GM19239 (cell line): ENCODE measurements at regions not wholly inside any gene's neighbourhood (a gene's known extent, or its start where the extent isn't known, plus 50 kb on each side); places are given as distances from the start of the nearest gene placed in this dataset.

Experiments used
- DNase-seq: peaks from one replicate; pipeline ENCODE4 v3.0.0; 2011; ENCODE audit warnings: low spot score; ENCODE audit not compliant: insufficient read length
- FAIRE-seq: peaks from 2 replicates; lab custom pipeline; 2011; peaks lifted over from hg19 to GRCh38; lab: Jason Lieb, UNC

DNA sequence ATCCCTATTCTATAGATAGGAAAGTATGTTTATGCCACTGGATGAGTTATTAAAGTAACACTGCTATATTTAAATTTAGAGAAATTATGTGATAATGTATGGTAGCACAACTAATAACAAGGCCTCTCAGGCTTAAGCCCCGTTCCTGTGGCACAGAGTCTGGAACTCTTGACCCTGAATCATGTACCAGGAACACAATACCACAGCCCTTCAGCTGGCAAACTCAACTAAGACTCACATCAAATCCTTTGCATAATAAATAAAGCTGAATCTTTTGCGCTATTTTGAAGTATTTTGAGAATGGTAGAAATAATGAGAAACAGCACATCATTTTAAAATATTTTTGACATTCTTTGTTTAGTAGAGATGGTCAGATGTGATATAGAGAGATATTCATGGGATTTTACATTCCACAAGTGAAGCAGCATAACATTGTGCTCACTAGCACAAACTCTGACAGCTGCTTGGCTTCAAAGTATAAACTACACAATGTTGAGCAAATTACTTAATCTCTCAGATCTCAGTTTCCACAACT, 478.4 kb upstream of the FAM241A start:
- FAIRE-seq: no peak
- DNase-seq: no peak

DNA sequence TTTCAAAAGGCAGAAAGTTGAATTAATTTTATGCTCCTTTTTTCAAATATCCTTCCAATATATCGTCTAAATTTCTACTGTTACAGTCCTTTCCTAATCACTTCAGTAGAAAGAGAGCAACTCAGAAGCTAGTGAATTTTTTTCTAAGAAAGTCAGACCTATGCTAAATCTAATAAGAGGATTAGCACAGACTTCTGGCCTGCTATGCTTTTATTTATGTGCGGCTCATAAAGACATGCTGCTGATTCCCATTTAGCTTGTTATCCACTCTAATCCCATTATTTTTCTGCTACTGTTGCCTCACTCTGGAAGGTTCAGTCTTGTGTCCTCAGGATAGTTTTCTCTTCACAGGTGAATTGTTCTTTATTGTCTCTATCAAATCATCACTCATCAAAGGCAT, 473.5 kb upstream of the FAM241A start:
- FAIRE-seq: no peak
- no peak for DNase-seq

DNA sequence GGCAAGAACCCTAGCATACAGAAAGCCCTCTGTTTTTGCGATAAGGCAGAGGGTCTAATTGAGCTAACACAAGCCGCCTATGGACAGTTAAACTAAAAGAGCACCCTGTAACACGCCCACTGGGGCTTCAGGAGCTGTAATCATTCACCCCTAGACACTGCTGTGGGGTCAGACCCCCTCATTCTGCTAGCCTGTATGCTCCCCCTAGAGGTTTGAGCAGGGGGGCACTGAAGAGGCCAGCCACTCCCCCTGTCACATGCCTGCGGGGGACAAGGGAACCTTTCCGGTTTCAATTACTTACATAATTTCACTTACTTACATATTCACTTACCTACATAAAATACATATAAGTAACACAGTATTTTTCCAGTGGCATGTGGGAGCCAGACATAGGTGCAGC, 469.5 kb upstream of the FAM241A start:
- FAIRE-seq (no peak), DNase-seq (no peak)

- DNase-seq: no peak
- FAIRE-seq: no peak
These were observed 468.7 kb upstream of the FAM241A start for GRCh38 chr4:111676533-111676932.

DNA sequence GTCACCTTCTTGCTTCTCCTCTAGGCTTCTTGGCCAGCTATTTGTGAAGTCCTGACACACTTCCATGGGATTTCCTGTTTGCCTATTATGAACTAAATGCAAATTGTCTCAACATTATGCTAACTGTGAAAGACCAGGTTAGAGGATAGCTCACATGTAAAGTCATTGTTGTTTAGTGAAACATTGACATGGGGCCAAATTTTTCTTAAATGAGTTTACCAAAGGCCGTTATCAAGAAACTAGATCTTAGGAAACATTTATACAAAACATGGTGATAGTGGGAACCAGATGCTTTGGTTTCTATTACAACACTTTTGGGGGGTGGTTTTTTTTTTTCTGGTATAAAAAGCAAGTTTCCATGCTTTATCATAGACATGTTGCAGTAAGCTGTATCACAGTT, 466.8 kb upstream of the FAM241A start:
- DNase-seq: no peak
- no peak for FAIRE-seq

DNA sequence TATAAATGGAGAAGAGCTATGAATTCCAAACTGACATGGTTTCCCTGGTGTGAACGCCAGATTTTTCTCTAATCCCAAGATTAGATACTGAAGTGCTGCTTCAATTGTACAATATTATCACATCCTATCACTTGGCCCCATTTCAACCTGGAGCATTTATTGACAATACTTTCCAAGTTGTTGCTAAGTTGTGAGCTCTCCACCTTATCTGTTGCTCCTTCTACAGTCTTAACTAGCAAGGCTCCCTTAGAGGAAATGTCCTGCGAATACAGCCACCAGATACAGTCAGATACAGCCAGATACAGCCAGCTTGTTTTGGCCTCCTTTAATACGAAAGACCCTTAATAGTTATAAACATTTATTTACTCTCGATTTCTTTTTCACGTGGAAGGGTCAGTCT, 466.3 kb upstream of the FAM241A start:
- FAIRE-seq (no peak), DNase-seq (no peak)

DNA sequence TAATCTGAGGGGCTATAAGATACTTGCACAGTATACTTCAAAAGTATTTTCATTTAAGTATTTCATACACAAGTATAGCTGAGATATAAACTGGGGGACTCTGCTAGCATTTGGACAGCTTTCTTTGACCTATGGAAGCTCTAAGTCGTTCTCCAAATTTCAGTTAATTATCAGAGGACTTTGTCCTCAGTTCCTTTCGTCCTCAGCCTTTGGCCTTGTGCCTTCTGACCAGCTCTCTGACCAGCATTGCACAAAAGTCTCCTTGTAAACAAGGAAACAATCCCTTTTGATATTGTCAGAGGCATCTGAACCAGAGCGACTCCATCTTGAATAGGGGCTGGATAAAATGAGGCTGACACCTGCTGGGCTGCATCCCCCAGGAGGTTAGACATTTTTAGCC, 464.0 kb upstream of the FAM241A start:
- FAIRE-seq (no peak), DNase-seq (no peak)

DNA sequence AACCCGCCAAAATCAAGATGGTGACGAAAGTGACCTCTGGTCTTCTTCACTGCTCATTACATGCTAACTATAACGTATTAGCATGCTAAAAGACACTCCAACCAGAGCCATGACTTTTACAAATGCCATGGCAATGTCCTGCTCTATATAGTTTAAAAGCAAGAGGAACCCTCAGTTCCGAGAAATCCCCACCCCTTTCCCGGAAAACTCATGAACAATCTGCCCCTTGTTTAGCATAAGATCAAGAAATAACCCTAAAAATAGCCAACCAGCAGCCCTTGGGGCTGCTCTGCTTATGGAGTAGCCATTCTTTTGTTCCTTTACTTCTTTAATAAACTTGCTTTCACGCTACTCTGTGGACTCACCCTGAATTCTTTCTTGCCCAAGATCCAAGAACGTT, 463.5 kb upstream of the FAM241A start:
- FAIRE-seq: no peak

GRCh38 chr4:111685205-111685604, 460.0 kb upstream of the FAM241A start:
- FAIRE-seq (no peak), DNase-seq (no peak)

More for the DNA sequence above, 463.5 kb upstream of the FAM241A start:
- DNase-seq: no peak

- DNase-seq (no peak), FAIRE-seq (no peak)
These were observed 456.0 kb upstream of the FAM241A start for GRCh38 chr4:111689214-111689613.

GRCh38 chr4:111689731-111690130, 455.5 kb upstream of the FAM241A start:
- DNase-seq: no peak
- no peak for FAIRE-seq

DNA sequence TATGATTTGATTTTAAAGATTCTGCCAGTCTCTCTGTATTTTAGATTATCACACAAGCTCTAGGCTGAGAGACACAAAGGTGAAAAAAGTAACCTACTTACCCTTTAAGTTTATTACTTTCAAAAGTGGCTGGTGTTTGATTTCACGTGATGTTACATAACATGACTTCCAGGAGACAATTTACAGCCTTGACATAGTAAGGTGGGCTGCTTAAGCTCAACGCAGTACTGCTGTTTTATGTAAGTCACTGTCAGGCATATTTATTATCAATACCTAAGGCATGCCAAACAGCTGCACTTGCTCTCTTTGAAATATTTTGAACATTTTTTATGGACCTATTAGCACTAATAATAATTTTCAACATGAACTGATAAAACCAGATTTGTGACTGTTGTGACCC, 451.5 kb upstream of the FAM241A start:
- FAIRE-seq (no peak), DNase-seq (no peak)

GRCh38 chr4:111695677-111696076, 449.6 kb upstream of the FAM241A start:
- no peak for FAIRE-seq
- DNase-seq: no peak

GRCh38 chr4:111696505-111696904, 448.7 kb upstream of the FAM241A start:
- no peak for FAIRE-seq
- no peak for DNase-seq

- DNase-seq (no peak), FAIRE-seq (no peak)
These were observed 447.9 kb upstream of the FAM241A start for GRCh38 chr4:111697176-111697942.

DNA sequence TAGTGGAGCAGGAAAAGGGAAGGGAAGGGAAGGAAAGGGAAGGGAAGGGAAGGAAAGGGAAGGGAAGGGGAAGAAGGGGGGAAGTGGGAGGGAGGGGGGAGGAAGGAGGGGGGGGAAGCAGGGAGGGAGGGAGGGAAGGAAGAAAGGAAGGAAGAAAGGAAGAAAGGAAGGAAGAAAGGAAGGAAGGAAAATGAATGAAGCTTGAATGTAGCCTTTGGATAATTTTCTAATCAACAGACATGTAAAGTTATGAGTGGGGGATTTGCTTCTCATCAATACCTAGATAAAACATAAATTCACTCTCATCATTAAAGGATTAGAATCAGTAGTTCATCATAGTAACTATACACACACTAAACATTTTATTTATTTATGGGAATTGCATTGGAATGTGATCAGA, 446.9 kb upstream of the FAM241A start:
- no peak for DNase-seq

GRCh38 chr4:111699165-111699564, 446.1 kb upstream of the FAM241A start:
- no peak for FAIRE-seq

More for the DNA sequence above, 446.9 kb upstream of the FAM241A start:
- no peak for FAIRE-seq

GRCh38 chr4:111701102-111701501, 444.2 kb upstream of the FAM241A start:
- no peak for FAIRE-seq
- no peak for DNase-seq

More at GRCh38 chr4:111699165-111699564, 446.1 kb upstream of the FAM241A start:
- no peak for DNase-seq

DNA sequence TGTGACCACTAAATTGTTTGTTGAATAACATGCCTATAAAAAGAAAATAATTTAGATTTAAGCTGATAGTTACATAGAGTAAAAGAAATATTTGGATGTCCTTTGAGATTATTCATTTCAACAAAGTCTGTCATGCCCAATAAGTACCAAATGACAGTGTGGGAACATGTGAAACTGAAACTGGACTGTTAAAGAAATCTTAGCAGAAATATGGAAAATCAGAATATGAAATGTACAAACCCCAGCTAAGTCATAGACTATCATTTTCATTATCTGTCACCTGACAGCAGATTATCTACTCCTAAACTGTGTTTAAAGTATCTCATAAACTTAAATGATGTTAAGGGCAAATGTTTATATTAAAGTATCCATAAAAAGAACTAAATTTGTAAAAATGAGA, 437.8 kb upstream of the FAM241A start:
- FAIRE-seq (no peak), DNase-seq (no peak)

DNA sequence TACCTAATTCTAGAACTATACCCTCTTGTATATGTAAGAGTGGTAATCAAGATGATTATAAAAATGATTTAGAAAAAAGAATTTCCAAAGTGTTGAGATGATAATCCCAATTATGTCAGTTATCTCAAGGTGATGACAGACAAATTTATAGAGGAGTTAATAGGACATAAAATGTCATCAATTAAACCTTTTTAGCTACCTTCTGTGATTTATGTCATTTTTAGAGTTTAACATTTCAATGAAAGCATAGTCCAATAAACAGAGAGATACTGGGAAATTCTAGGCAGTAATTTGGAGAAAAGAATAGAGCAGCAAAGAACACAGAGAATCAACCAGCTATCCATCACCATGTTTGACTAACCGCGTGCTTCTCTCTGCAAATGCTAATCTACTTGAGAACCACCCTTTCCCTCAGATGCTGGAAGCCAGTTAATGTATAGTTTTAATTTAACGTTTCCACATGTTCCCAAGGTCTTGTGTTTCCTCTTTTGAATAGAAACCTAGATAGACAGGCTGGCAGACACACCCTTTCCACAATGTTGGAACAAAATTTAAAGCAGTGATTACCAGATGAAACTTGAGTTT, 433.1 kb upstream of the FAM241A start:
- no peak for DNase-seq
- FAIRE-seq: no peak

DNA sequence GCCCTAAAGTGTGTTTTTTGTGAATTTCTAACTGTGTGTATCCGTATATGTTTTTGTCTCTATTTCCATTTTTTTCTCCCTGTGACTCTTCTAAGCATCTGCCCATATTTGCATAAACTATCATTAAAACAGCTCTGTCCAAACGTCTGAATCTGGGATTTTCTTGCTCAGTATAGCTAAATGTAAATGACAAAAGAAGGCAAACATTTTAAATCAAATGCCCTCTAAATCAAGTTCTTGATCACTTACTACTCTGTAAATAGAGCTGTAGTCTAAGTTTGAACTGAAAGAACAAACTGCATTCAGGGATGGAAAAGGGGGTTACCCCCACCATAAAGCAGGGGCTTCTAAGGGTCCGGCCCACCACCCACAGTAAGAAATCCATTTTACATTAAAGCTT, 432.0 kb upstream of the FAM241A start:
- DNase-seq (no peak), FAIRE-seq (no peak)

GRCh38 chr4:111717921-111718320, 427.3 kb upstream of the FAM241A start:
- DNase-seq: no peak
- FAIRE-seq: no peak
